Tibial artery (tissue), 4 donors: ENCODE measurements at regions not wholly inside any gene's neighbourhood (a gene's known extent, or its start where the extent isn't known, plus 50 kb on each side); places are given as distances from the start of the nearest gene placed in this dataset.

Experiments used
- DNase-seq, 2 donors: peaks; one replicate each; pipeline ENCODE4 v3.0.0-alpha.2; 2019
- H3K27ac ChIP-seq, 2 donors: fragments of 200-600 bp; sonication (generic) in 1 of 2; 1 replicate in 1 of 2; 2 replicates in 1 of 2; pipeline ENCODE4 v1.5.1; 2018 to 2019; ENCODE audit warnings: mild to moderate bottlenecking in 1 of 2
- H3K27me3 ChIP-seq, 2 donors: fragments of 200-600 bp; sonication (generic) in 1 of 2; one replicate each; pipeline versions ENCODE4 v1.5.1 to v1.6.0; 2016 to 2019
- H3K36me3 ChIP-seq, 3 donors: fragments of 200-600 bp; sonication (generic) in 2 of 3; one replicate each; pipeline ENCODE4 v1.5.1; 2016 to 2019; ENCODE audit warnings: mild to moderate bottlenecking in 2 of 3
- H3K4me1 ChIP-seq, 4 donors: fragments of 200-600 bp; sonication (generic) in 2 of 4; 1 replicate in 3 of 4; 2 replicates in 1 of 4; pipeline ENCODE4 v1.5.1; 2016 to 2019
- H3K4me3 ChIP-seq, 2 donors: fragments of 200-600 bp; sonication (generic) in 1 of 2; 1 replicate in 1 of 2; 2 replicates in 1 of 2; pipeline ENCODE4 v1.5.1; 2018 to 2019; ENCODE audit warnings: mild to moderate bottlenecking in 2 of 2
- H3K9me3 ChIP-seq, 3 donors: fragments of 200-600 bp; sonication (generic) in 1 of 3; one replicate each; pipeline ENCODE4 v1.5.1; 2016 to 2019
- CTCF ChIP-seq, 2 experiments: fragments of 200-600 bp in 1 of 2; fragments of 450-650 bp in 1 of 2; IDR thresholded peaks; one replicate each; pipeline ENCODE4 v1.5.1; 2017 to 2019; ENCODE audit warnings: antibody characterized with exemption in 2 of 2, mild to moderate bottlenecking in 1 of 2, moderate library complexity in 1 of 2
- intact Hi-C: fragments of 100-400 bp; cut with DNase I; formaldehyde crosslinking; loops from one replicate; pipeline ENCODE4 v1.15.0; 2023; ENCODE audit warnings: low total_unique reads

- Histone ChIP-seq H3K9me3 (no peaks in the 10 kb centered on the region), H3K36me3 (no peaks in the 10 kb centered on the region), H3K27ac (no peak overlapping the region), H3K27me3 (no peaks in the 10 kb centered on the region), H3K4me3 (no peak overlapping the region), H3K4me1 (no peaks in the 10 kb centered on the region)
- intact Hi-C loops, result loop anchor here (5.0 kb wide), 1 partner anchor 183 kb away; no protein-coding TSS in a partner anchor
- DNase-seq, result no peak
- no peak for TF ChIP-seq CTCF (IDR thresholded peaks at IDR 0.05)
Observed at GRCh38 chr16:6549415-6549814, 783.2 kb upstream of the RBFOX1 start.

- Histone ChIP-seq H3K9me3 (no peaks in the 10 kb centered on the region), H3K4me1 (no peaks in the 10 kb centered on the region), H3K27me3 (no peaks in the 10 kb centered on the region), H3K36me3 (no peaks in the 10 kb centered on the region), H3K27ac (no peak overlapping the region), H3K4me3 (no peak overlapping the region)
- no peak for TF ChIP-seq CTCF (IDR thresholded peaks at IDR 0.05)
- intact Hi-C loops, result loop anchor here (5.0 kb wide), 1 partner anchor 184 kb away; no protein-coding TSS in a partner anchor
- DNase-seq, result no peak
Observed at GRCh38 chr16:6548507-6548906, 784.1 kb upstream of the RBFOX1 start.

- Histone ChIP-seq H3K27ac (no peak overlapping the region), H3K36me3 (no peaks in the 10 kb centered on the region), H3K9me3 (no peaks in the 10 kb centered on the region), H3K4me3 (no peak overlapping the region), H3K4me1 (no peaks in the 10 kb centered on the region), H3K27me3 (no peaks in the 10 kb centered on the region)
- intact Hi-C loops, result loop anchor here (5.0 kb wide), 1 partner anchor 185 kb away; no protein-coding TSS in a partner anchor
- TF ChIP-seq CTCF (IDR thresholded peaks at IDR 0.05), result no peak
- DNase-seq, result no peak
Observed at GRCh38 chr16:6547131-6547530, 785.5 kb upstream of the RBFOX1 start.

- Histone ChIP-seq H3K36me3 (no peaks in the 10 kb centered on the region), H3K4me3 (no peak overlapping the region), H3K4me1 (no peaks in the 10 kb centered on the region), H3K27me3 (no peaks in the 10 kb centered on the region), H3K27ac (no peak overlapping the region), H3K9me3 (no peaks in the 10 kb centered on the region)
- no peak for DNase-seq
- no peak for TF ChIP-seq CTCF (IDR thresholded peaks at IDR 0.05)
- intact Hi-C loops, result loop anchor here (5.0 kb wide), 1 partner anchor 187 kb away; no protein-coding TSS in a partner anchor
Observed at GRCh38 chr16:6545329-6545728, 787.3 kb upstream of the RBFOX1 start.

- intact Hi-C loops, result no loop called here
- Histone ChIP-seq H3K4me3 (no peak overlapping the region), H3K27ac (no peak overlapping the region), H3K27me3 (no peaks in the 10 kb centered on the region), H3K36me3 (no peaks in the 10 kb centered on the region), H3K9me3 (no peaks in the 10 kb centered on the region), H3K4me1 (no peaks in the 10 kb centered on the region)
- no peak for DNase-seq
- no peak for TF ChIP-seq CTCF (IDR thresholded peaks at IDR 0.05)
Observed at GRCh38 chr16:6541267-6541666, 791.4 kb upstream of the RBFOX1 start.

- TF ChIP-seq CTCF (IDR thresholded peaks at IDR 0.05), result no peak
- Histone ChIP-seq H3K4me3 (no peak overlapping the region), H3K27ac (no peak overlapping the region), H3K36me3 (no peaks in the 10 kb centered on the region), H3K9me3 (no peaks in the 10 kb centered on the region), H3K4me1 (no peaks in the 10 kb centered on the region), H3K27me3 (no peaks in the 10 kb centered on the region)
- no peak for DNase-seq
- intact Hi-C loops, result no loop called here
Observed at GRCh38 chr16:6536411-6536810, 796.2 kb upstream of the RBFOX1 start.
